Upper lobe of left lung (tissue), 6 donors: ENCODE measurements at regions not wholly inside any gene's neighbourhood (a gene's known extent, or its start where the extent isn't known, plus 50 kb on each side); places are given as distances from the start of the nearest gene placed in this dataset.
A peak's percentile ranks its signal among the peaks of the same experiment; 100 is the strongest.

Experiments used
- ATAC-seq, 2 donors: fragments of 200-7000 bp; cut with Tn5 transposase; one replicate each; pipeline ENCODE4 v1.9.1; 2022; ENCODE audit warnings: mild to moderate bottlenecking in 2 of 2, moderate library complexity in 2 of 2; ENCODE audit not compliant: low FRiP score in 2 of 2
- DNase-seq, 2 donors: peaks; one replicate each; pipeline ENCODE4 v3.0.0-alpha.2; 2019 to 2020
- H3K27ac ChIP-seq, 4 donors: fragments of 200-600 bp; sonication (generic); one replicate each; pipeline ENCODE4 v1.5.1; 2016 to 2019
- H3K27me3 ChIP-seq, 4 donors: fragments of 200-600 bp; sonication (generic); one replicate each; pipeline ENCODE4 v1.5.1; 2017 to 2019
- H3K36me3 ChIP-seq, 4 donors: fragments of 200-600 bp; sonication (generic); one replicate each; pipeline ENCODE4 v1.5.1; 2016 to 2019
- H3K4me1 ChIP-seq, 4 donors: fragments of 200-600 bp; sonication (generic); one replicate each; pipeline ENCODE4 v1.5.1; 2018 to 2019
- H3K4me3 ChIP-seq, 4 donors: fragments of 200-600 bp; sonication (generic); one replicate each; pipeline ENCODE4 v1.5.1; 2017 to 2019; ENCODE audit warnings: mild to moderate bottlenecking in 2 of 4, moderate library complexity in 1 of 4
- H3K9me3 ChIP-seq, 4 donors: fragments of 200-600 bp; sonication (generic); one replicate each; pipeline ENCODE4 v1.5.1; 2018 to 2019
- CTCF ChIP-seq, 6 experiments: fragments of 450-650 bp in 4 of 6; fragments of 200-600 bp in 2 of 6; sonication (generic) in 2 of 6; IDR thresholded peaks; one replicate each; pipeline ENCODE4 v1.5.1; 2016 to 2019; ENCODE audit warnings: antibody characterized with exemption in 6 of 6
- EP300 ChIP-seq, 4 donors: sonication (generic); formaldehyde crosslinking; IDR thresholded peaks; one replicate each; pipeline ENCODE4 v1.5.1; 2017; ENCODE audit warnings: antibody characterized with exemption in 4 of 4, control low read depth in 2 of 4
- POLR2A ChIP-seq, 4 donors: fragments of 450-650 bp; IDR thresholded peaks; one replicate each; pipeline ENCODE4 v1.5.1; 2016 to 2017; ENCODE audit warnings: antibody characterized with exemption in 4 of 4, mild to moderate bottlenecking in 2 of 4
- POLR2AphosphoS5 ChIP-seq, 2 donors: sonication (generic); formaldehyde crosslinking; IDR thresholded peaks; one replicate each; pipeline ENCODE4 v1.5.1; 2017; ENCODE audit warnings: antibody characterized with exemption in 2 of 2
- WGBS, 2 donors: methylation state at CpG; one replicate each; pipeline ENCODE4 v1.1.5; 2017 to 2018; 5-methylcytosine and 5-hydroxymethylcytosine counted together
- donor health status: DM: no; HTN: no; CAD: no; lungs with moderate emphysema.
- donor health status: DM: no; HTN: yes; CAD: no; lungs with severe emphysema.

- ATAC-seq = peak in 1 of 2 donors; percentile 24
- 73 to 85% methylated on average over 3 to 4 of the region's 4 CpGs for WGBS, 2 donors
Measured at GRCh38 chr2:238580486-238580885, 153.8 kb downstream of the ASB1 start.

GRCh38 chr2:238581126-238581525 is 154.4 kb downstream of the ASB1 start:
- Histone ChIP-seq H3K36me3 (no peaks in the 10 kb centered on the region), H3K4me3 (no peak overlapping the region), H3K9me3 (no peaks in the 10 kb centered on the region), H3K4me1 (no peaks in the 10 kb centered on the region), H3K27ac (no peak overlapping the region), H3K27me3 (no peaks in the 10 kb centered on the region)
- no peak for ATAC-seq
- TF ChIP-seq POLR2A (IDR thresholded peaks at IDR 0.05) (no peak), CTCF (IDR thresholded peaks at IDR 0.05) (no peak), EP300 (IDR thresholded peaks at IDR 0.05) (no peak), POLR2AphosphoS5 (IDR thresholded peaks at IDR 0.05) (no peak)
- DNase-seq = no peak
- 88 to 91% methylated on average over 4 of the region's 4 CpGs for WGBS, 2 donors

More at GRCh38 chr2:238580486-238580885, 153.8 kb downstream of the ASB1 start:
- Histone ChIP-seq H3K27ac (no peak overlapping the region), H3K4me1 (no peaks in the 10 kb centered on the region), H3K27me3 (no peaks in the 10 kb centered on the region), H3K9me3 (no peaks in the 10 kb centered on the region), H3K36me3 (no peaks in the 10 kb centered on the region), H3K4me3 (no peak overlapping the region)
- no peak for DNase-seq
- TF ChIP-seq CTCF (IDR thresholded peaks at IDR 0.05) = no peak
- no peak for TF ChIP-seq POLR2AphosphoS5 (IDR thresholded peaks at IDR 0.05)

GRCh38 chr2:238582159-238582558 is 155.4 kb downstream of the ASB1 start:
- no peaks in the 10 kb centered on the region for H3K27me3 ChIP-seq
- TF ChIP-seq CTCF (IDR thresholded peaks at IDR 0.05) = no peak
- no peak for TF ChIP-seq POLR2AphosphoS5 (IDR thresholded peaks at IDR 0.05)
- TF ChIP-seq POLR2A (IDR thresholded peaks at IDR 0.05) = no peak
- no peak for TF ChIP-seq EP300 (IDR thresholded peaks at IDR 0.05)
- H3K36me3 ChIP-seq = no peaks in the 10 kb centered on the region
- ATAC-seq = no peak
- WGBS, 2 donors = 77 to 88% methylated on average over 1 of the region's 1 CpG
- no peaks in the 10 kb centered on the region for H3K9me3 ChIP-seq
- no peak for DNase-seq
- no peak overlapping the region for H3K27ac ChIP-seq
- H3K4me3 ChIP-seq = no peak overlapping the region
- H3K4me1 ChIP-seq = no peaks in the 10 kb centered on the region

GRCh38 chr2:238584617-238585016 is 157.9 kb downstream of the ASB1 start:
- DNase-seq = no peak
- TF ChIP-seq POLR2AphosphoS5 (IDR thresholded peaks at IDR 0.05) (no peak), POLR2A (IDR thresholded peaks at IDR 0.05) (no peak), CTCF (IDR thresholded peaks at IDR 0.05) (no peak), EP300 (IDR thresholded peaks at IDR 0.05) (no peak)

More at GRCh38 chr2:238584617-238585016, 157.9 kb downstream of the ASB1 start:
- H3K27ac ChIP-seq = no peak overlapping the region
- H3K4me1 ChIP-seq = no peaks in the 10 kb centered on the region
- 92 to 95% methylated on average over 4 of the region's 4 CpGs for WGBS, 2 donors
- no peak for ATAC-seq
- no peaks in the 10 kb centered on the region for H3K27me3 ChIP-seq
- H3K36me3 ChIP-seq = no peaks in the 10 kb centered on the region
- no peak overlapping the region for H3K4me3 ChIP-seq
- no peaks in the 10 kb centered on the region for H3K9me3 ChIP-seq
